ENCODE measurements at regions not wholly inside any gene's neighbourhood (a gene's known extent, or its start where the extent isn't known, plus 50 kb on each side); places are given as distances from the start of the nearest gene placed in this dataset.

DNA sequence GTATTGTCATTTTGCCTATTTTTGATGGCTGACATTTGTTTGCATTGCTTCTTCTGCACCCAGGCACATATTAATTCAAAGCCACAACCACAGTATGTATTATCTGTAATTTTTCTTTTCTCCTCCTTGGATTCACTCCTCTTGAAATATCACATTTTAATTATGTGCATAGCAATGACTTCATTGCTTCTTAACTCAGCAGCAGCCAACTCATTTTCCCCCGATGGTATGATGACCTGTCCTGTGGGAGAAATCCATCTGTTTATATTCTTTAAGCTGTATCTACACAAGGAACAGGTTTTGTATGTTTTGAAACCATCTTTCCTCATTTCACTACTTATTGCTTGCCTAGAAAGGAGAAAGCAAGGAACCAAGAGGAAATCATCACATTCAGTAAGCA is 588.8 kb downstream of the INHBA start:
- Mint-ChIP-seq H3K9me3 (ENCODE audit: low read depth) (peaks cover 4% of the 10 kb centered on the region), H3K4me1 (no peaks in the 10 kb centered on the region), H3K36me3 (no peaks in the 10 kb centered on the region), H3K27me3 (no peaks in the 10 kb centered on the region), H3K27ac (no peak overlapping the region), H3K4me3 (no peak overlapping the region)
- ATAC-seq: no peak
- DNase-seq: no peak
- CTCF ChIA-PET: no interaction called here

DNA sequence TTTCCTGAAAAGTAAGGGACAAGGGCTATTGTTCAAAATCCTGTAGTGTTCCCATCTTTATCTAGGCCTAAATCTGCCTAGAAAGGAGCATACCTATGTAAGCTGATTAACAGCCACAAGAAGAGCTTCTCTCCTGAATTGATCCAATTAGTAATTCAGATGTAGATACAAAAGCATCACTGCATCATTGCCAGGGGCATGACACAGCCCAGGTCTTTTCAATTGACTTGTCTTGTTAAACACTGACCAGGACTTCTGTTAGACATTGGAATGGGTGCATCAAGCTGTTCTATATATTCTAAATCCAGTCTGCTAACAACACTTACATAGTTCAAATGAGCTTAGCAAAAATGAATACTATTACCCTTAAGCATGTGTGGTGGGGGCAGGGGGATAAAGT is 589.2 kb downstream of the INHBA start:
- peaks cover 4% of the 10 kb centered on the region for H3K9me3 Mint-ChIP-seq (ENCODE audit: low read depth)
- CTCF ChIA-PET: no interaction called here
- ATAC-seq (no peak), DNase-seq (no peak)
- no peaks in the 10 kb centered on the region for H3K4me1 Mint-ChIP-seq
- no peaks in the 10 kb centered on the region for H3K36me3 Mint-ChIP-seq
- no peaks in the 10 kb centered on the region for H3K27me3 Mint-ChIP-seq
- H3K4me3 Mint-ChIP-seq: no peak overlapping the region
- no peak overlapping the region for H3K27ac Mint-ChIP-seq

DNA sequence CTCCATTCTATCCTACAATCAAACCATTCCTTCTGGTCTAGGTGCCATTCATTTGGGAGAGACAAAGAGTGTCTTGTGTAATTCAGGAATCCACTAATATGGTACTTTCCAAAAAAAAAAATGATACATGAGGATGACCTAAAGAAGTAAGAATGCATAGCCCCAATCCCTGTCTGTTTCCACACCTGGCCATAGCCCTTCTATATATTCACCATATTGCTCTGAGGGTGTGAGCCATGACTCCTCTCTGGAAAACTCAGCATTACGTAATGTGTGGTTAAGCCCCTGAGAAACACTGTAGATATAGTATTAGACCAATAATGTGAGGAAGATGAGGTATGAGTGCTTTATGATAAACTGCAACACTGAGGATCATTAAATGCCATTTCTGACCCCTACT is 592.7 kb downstream of the INHBA start:
- Mint-ChIP-seq H3K9me3 (ENCODE audit: low read depth) (peaks cover 6% of the 10 kb centered on the region), H3K27me3 (no peaks in the 10 kb centered on the region), H3K4me1 (no peaks in the 10 kb centered on the region), H3K4me3 (no peak overlapping the region), H3K27ac (no peak overlapping the region), H3K36me3 (no peaks in the 10 kb centered on the region)
- CTCF ChIA-PET: no interaction called here
- no peak for DNase-seq
- ATAC-seq: no peak

GRCh38 chr7:41108821-41109220 is 594.1 kb downstream of the INHBA start:
- no peaks in the 10 kb centered on the region for H3K27me3 Mint-ChIP-seq

GRCh38 chr7:41107938-41108448 is 594.9 kb downstream of the INHBA start:
- Mint-ChIP-seq H3K9me3 (ENCODE audit: low read depth) (peaks cover 4% of the 10 kb centered on the region), H3K4me3 (no peak overlapping the region), H3K36me3 (no peaks in the 10 kb centered on the region), H3K4me1 (no peaks in the 10 kb centered on the region), H3K27ac (no peak overlapping the region), H3K27me3 (no peaks in the 10 kb centered on the region)
- DNase-seq (no peak), ATAC-seq (no peak)
- CTCF ChIA-PET: no interaction called here

More at GRCh38 chr7:41108821-41109220, 594.1 kb downstream of the INHBA start:
- no peak for DNase-seq
- Mint-ChIP-seq H3K4me3 (no peak overlapping the region), H3K27ac (no peak overlapping the region), H3K9me3 (ENCODE audit: low read depth) (peaks cover 4% of the 10 kb centered on the region), H3K36me3 (no peaks in the 10 kb centered on the region), H3K4me1 (no peaks in the 10 kb centered on the region)
- no peak for ATAC-seq
- CTCF ChIA-PET: no interaction called here

DNA sequence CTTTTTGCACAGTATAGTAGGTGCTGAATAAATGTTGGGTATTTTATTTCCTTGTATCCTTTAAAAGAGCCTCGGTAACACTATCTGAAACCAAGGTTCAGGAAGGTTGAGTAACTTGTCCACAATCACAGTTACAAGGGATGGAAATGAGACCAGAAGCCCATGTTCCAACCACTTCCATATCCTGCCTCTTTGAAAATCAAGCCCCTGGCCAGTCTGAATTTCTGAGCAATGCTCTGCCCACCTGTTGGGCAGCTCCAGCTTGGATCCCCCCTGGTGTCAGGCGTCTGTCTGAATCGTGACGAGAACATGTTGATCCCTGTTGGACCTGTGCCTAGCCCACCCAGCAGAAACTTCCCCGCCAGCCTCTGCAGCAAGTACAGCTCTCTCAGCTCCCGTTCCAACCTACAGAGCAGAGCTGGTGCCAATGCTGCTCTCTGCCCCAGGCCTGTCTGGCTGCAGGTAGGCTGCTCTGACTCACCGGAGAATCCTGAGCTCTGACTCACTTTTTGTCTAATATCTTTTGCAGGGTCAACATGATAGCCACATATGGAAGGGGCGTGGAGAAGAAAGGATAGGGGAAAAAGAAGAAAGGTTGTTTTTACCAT is 595.5 kb downstream of the INHBA start:
- DNase-seq: no peak
- no peaks in the 10 kb centered on the region for H3K4me1 Mint-ChIP-seq
- ATAC-seq: no peak
- H3K27ac Mint-ChIP-seq: no peak overlapping the region
- no peaks in the 10 kb centered on the region for H3K27me3 Mint-ChIP-seq
- H3K4me3 Mint-ChIP-seq: no peak overlapping the region
- CTCF ChIA-PET: no interaction called here
- peaks cover 4% of the 10 kb centered on the region for H3K9me3 Mint-ChIP-seq (ENCODE audit: low read depth)
- H3K36me3 Mint-ChIP-seq: no peaks in the 10 kb centered on the region

GRCh38 chr7:41104631-41105030 is 598.3 kb downstream of the INHBA start:
- no peak for ATAC-seq
- Mint-ChIP-seq H3K4me1 (no peaks in the 10 kb centered on the region), H3K4me3 (no peak overlapping the region), H3K27me3 (no peaks in the 10 kb centered on the region), H3K36me3 (no peaks in the 10 kb centered on the region), H3K9me3 (ENCODE audit: low read depth) (peaks cover 4% of the 10 kb centered on the region), H3K27ac (no peak overlapping the region)
- DNase-seq: no peak
- CTCF ChIA-PET: no interaction called here

DNA sequence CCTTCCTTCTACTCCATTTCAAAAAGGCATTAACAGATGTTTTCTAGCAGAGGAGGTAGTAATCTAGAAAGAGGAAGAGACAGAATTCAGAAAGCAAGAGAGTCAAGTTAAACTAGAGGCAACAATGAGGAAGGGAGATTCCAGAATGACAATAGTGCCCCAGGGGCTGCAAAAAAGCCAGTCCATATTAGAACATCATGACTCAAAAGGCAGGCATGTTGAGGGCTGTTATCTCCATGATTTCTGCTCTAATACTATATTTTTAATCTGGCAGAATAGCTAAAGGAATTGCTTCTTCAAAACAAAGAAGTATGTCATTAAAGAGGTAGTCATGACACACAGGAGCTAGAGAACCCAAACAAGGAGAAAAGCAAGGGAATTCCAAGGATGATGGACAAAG is 599.6 kb downstream of the INHBA start:
- CTCF ChIA-PET: no interaction called here

GRCh38 chr7:41098846-41099245 is 604.0 kb downstream of the INHBA start:
- CTCF ChIA-PET: no interaction called here
- Mint-ChIP-seq H3K4me3 (no peak overlapping the region), H3K4me1 (no peaks in the 10 kb centered on the region), H3K36me3 (no peaks in the 10 kb centered on the region), H3K9me3 (ENCODE audit: low read depth) (peaks cover 2% of the 10 kb centered on the region), H3K27ac (no peak overlapping the region), H3K27me3 (no peaks in the 10 kb centered on the region)
- no peak for ATAC-seq
- no peak for DNase-seq

More for the DNA sequence above, 599.6 kb downstream of the INHBA start:
- H3K36me3 Mint-ChIP-seq: no peaks in the 10 kb centered on the region
- ATAC-seq (no peak), DNase-seq (no peak)
- H3K27ac Mint-ChIP-seq: no peak overlapping the region
- H3K27me3 Mint-ChIP-seq: no peaks in the 10 kb centered on the region
- no peaks in the 10 kb centered on the region for H3K4me1 Mint-ChIP-seq
- no peak overlapping the region for H3K4me3 Mint-ChIP-seq
- peaks cover 6% of the 10 kb centered on the region for H3K9me3 Mint-ChIP-seq (ENCODE audit: low read depth)

- DNase-seq (no peak), ATAC-seq (no peak)
- Mint-ChIP-seq H3K36me3 (no peaks in the 10 kb centered on the region), H3K4me1 (no peaks in the 10 kb centered on the region), H3K27ac (no peak overlapping the region), H3K27me3 (no peaks in the 10 kb centered on the region), H3K4me3 (no peak overlapping the region), H3K9me3 (ENCODE audit: low read depth) (peaks cover 2% of the 10 kb centered on the region)
- CTCF ChIA-PET: no interaction called here
These were observed 604.5 kb downstream of the INHBA start for GRCh38 chr7:41098402-41098801.

DNA sequence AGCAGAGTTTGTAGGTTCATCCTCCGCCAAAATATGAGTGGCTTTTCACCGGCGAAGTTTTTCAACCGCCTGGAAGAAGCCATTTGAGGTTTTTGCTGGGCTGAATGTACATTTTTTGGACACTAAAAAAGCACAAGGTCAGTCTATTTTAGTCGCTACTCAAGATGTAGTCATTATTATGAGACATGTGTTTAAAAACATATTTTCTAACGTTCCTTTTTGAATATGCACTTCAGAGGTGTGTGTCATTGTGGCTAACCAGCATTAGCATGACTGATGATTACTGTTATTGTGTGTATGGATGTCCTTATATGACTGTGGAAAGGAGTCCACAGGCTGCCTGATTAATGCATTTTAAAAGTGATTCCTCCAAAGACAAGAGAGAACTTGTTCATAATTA is 605.4 kb downstream of the INHBA start:
- Mint-ChIP-seq H3K4me3 (no peak overlapping the region), H3K27ac (no peak overlapping the region), H3K9me3 (ENCODE audit: low read depth) (peaks cover 5% of the 10 kb centered on the region), H3K4me1 (no peaks in the 10 kb centered on the region), H3K27me3 (no peaks in the 10 kb centered on the region), H3K36me3 (no peaks in the 10 kb centered on the region)
- CTCF ChIA-PET: no interaction called here
- DNase-seq (no peak), ATAC-seq (no peak)

- no peak for DNase-seq
- no peaks in the 10 kb centered on the region for H3K27me3 Mint-ChIP-seq
- no peaks in the 10 kb centered on the region for H3K4me1 Mint-ChIP-seq
- no peak for ATAC-seq
- CTCF ChIA-PET: no interaction called here
- H3K36me3 Mint-ChIP-seq: no peaks in the 10 kb centered on the region
- peaks cover 5% of the 10 kb centered on the region for H3K9me3 Mint-ChIP-seq (ENCODE audit: low read depth)
- H3K4me3 Mint-ChIP-seq: no peak overlapping the region
- H3K27ac Mint-ChIP-seq: no peak overlapping the region
These were observed 606.0 kb downstream of the INHBA start for GRCh38 chr7:41096917-41097316.

- no peaks in the 10 kb centered on the region for H3K27me3 Mint-ChIP-seq
- DNase-seq (no peak), ATAC-seq (no peak)
- peaks cover 6% of the 10 kb centered on the region for H3K9me3 Mint-ChIP-seq (ENCODE audit: low read depth)
- no peaks in the 10 kb centered on the region for H3K36me3 Mint-ChIP-seq
- CTCF ChIA-PET: no interaction called here
- no peaks in the 10 kb centered on the region for H3K4me1 Mint-ChIP-seq
- no peak overlapping the region for H3K27ac Mint-ChIP-seq
- H3K4me3 Mint-ChIP-seq: no peak overlapping the region
These were observed 609.7 kb downstream of the INHBA start for GRCh38 chr7:41093141-41093540.

GRCh38 chr7:41085244-41085643 is 617.6 kb downstream of the INHBA start:
- peaks cover 7% of the 10 kb centered on the region for H3K9me3 Mint-ChIP-seq (ENCODE audit: low read depth)

GRCh38 chr7:41084381-41084780 is 618.5 kb downstream of the INHBA start:
- ATAC-seq (no peak), DNase-seq (no peak)
- Mint-ChIP-seq H3K27me3 (no peaks in the 10 kb centered on the region), H3K9me3 (ENCODE audit: low read depth) (peaks cover 6% of the 10 kb centered on the region), H3K4me1 (no peaks in the 10 kb centered on the region), H3K36me3 (no peaks in the 10 kb centered on the region), H3K27ac (no peak overlapping the region), H3K4me3 (no peak overlapping the region)
- CTCF ChIA-PET: no interaction called here

More at GRCh38 chr7:41085244-41085643, 617.6 kb downstream of the INHBA start:
- Mint-ChIP-seq H3K27me3 (no peaks in the 10 kb centered on the region), H3K4me1 (no peaks in the 10 kb centered on the region), H3K36me3 (no peaks in the 10 kb centered on the region), H3K4me3 (no peak overlapping the region), H3K27ac (no peak overlapping the region)
- DNase-seq (no peak), ATAC-seq (no peak)
- CTCF ChIA-PET: no interaction called here

Measured in activated CD8-positive, alpha-beta memory T cell treated with anti-CD3 and anti-CD28 coated beads, Interleukin-2, amount 10 ng/mL, durations not matched to agents 7 days and 5 days (primary cell).